HG03457 (cell line): ENCODE measurements at regions not wholly inside any gene's neighbourhood (a gene's known extent, or its start where the extent isn't known, plus 50 kb on each side); places are given as distances from the start of the nearest gene placed in this dataset.
"Not testable (repeated sequence)": the region's sequence is repeated elsewhere in the genome, so short reads cannot be mapped to it uniquely, and the experiment has no call there.

Experiments used
- ATAC-seq: cut with Tn5 transposase; IDR thresholded peaks from one replicate; pipeline ENCODE4 v1.9.1; 2021; ENCODE audit warnings: moderate number of reproducible peaks; ENCODE audit not compliant: unreplicated experiment

- ATAC-seq, result no peak
Measured at GRCh38 chr5:52603778-52604554, 183.8 kb upstream of the ITGA1 start.

GRCh38 chr5:52605317-52606313, 182.1 kb upstream of the ITGA1 start:
- no peak for ATAC-seq

- ATAC-seq, result no peak
Measured at GRCh38 chr5:52607227-52607824, 180.4 kb upstream of the ITGA1 start.

GRCh38 chr5:52620315-52620714, 167.4 kb upstream of the ITGA1 start:
- no peak for ATAC-seq

GRCh38 chr5:52623291-52623690, 164.4 kb upstream of the ITGA1 start:
- no peak for ATAC-seq

GRCh38 chr5:52624291-52624690, 163.4 kb upstream of the ITGA1 start:
- ATAC-seq, result no peak

GRCh38 chr5:52626312-52626711, 161.4 kb upstream of the ITGA1 start:
- no peak for ATAC-seq

GRCh38 chr5:52627740-52628139, 160.0 kb upstream of the ITGA1 start:
- ATAC-seq, result no peak

GRCh38 chr5:52632281-52632680, 155.4 kb upstream of the ITGA1 start:
- no peak for ATAC-seq

- ATAC-seq, result not testable (repeated sequence)
Measured at GRCh38 chr5:52634171-52634570, 153.5 kb upstream of the ITGA1 start.

GRCh38 chr5:52638732-52639131, 149.0 kb upstream of the ITGA1 start:
- ATAC-seq, result no peak

- ATAC-seq, result no peak
Measured at GRCh38 chr5:52648726-52649125, 139.0 kb upstream of the ITGA1 start.

GRCh38 chr5:52655163-52655562, 132.6 kb upstream of the ITGA1 start:
- no peak for ATAC-seq

GRCh38 chr5:52656569-52657246, 131.0 kb upstream of the ITGA1 start:
- no peak for ATAC-seq

- no peak for ATAC-seq
Measured at GRCh38 chr5:52657247-52657645, 130.5 kb upstream of the ITGA1 start.

GRCh38 chr5:52658246-52658645, 129.5 kb upstream of the ITGA1 start:
- no peak for ATAC-seq

- no peak for ATAC-seq
Measured at GRCh38 chr5:52660621-52661020, 127.1 kb upstream of the ITGA1 start.

- ATAC-seq, result no peak
Measured at GRCh38 chr5:52661903-52662595, 125.7 kb upstream of the ITGA1 start.

- ATAC-seq, result no peak
Measured at GRCh38 chr5:52665559-52665958, 122.2 kb upstream of the ITGA1 start.

GRCh38 chr5:52668139-52668538, 119.6 kb upstream of the ITGA1 start:
- no peak for ATAC-seq
